Trophoblast cell (in vitro differentiated cells and primary cell): ENCODE measurements at regions not wholly inside any gene's neighbourhood (a gene's known extent, or its start where the extent isn't known, plus 50 kb on each side); places are given as distances from the start of the nearest gene placed in this dataset.

Experiments used
- DNase-seq, 2 donors: peaks; one replicate each; pipeline ENCODE4 v3.0.0-alpha.2; 2016
- H2AFZ ChIP-seq: 2 replicates; pipeline ENCODE4 v1.6.1; 2013; ENCODE audit warnings: low read length, moderate library complexity, mild to moderate bottlenecking; ENCODE audit not compliant: insufficient read depth, poor library complexity
- H2AK5ac ChIP-seq: 2 replicates; pipeline ENCODE4 v1.6.1; 2013; ENCODE audit warnings: mild to moderate bottlenecking, low read length
- H2BK120ac ChIP-seq: 2 replicates; pipeline ENCODE4 v1.6.1; 2013; ENCODE audit warnings: low read length, mild to moderate bottlenecking, moderate library complexity; ENCODE audit not compliant: insufficient read depth, poor library complexity
- H2BK12ac ChIP-seq: 2 replicates; pipeline ENCODE4 v1.6.1; 2013; ENCODE audit warnings: mild to moderate bottlenecking, low read length, moderate library complexity
- H2BK5ac ChIP-seq: 2 replicates; pipeline ENCODE4 v1.6.1; 2013; ENCODE audit warnings: low read length, low read depth, moderate library complexity, mild to moderate bottlenecking; ENCODE audit not compliant: poor library complexity
- H3K14ac ChIP-seq: 2 replicates; pipeline ENCODE4 v1.6.1; 2013; ENCODE audit warnings: mild to moderate bottlenecking, low read length
- H3K18ac ChIP-seq: 2 replicates; pipeline ENCODE4 v1.6.1; 2013; ENCODE audit warnings: mild to moderate bottlenecking, low read length
- H3K23ac ChIP-seq: 2 replicates; pipeline ENCODE4 v1.6.1; 2013; ENCODE audit warnings: low read length
- H3K27ac ChIP-seq: 2 replicates; pipeline ENCODE4 v1.5.1; 2013; ENCODE audit warnings: low read depth, mild to moderate bottlenecking, inconsistent platforms, low read length, moderate library complexity
- H3K27me3 ChIP-seq: 2 replicates; pipeline ENCODE4 v1.6.1; 2013; ENCODE audit warnings: inconsistent platforms, mild to moderate bottlenecking, low read length, moderate library complexity; ENCODE audit not compliant: insufficient read depth
- H3K36me3 ChIP-seq, 2 experiments: 1 replicate in 1 of 2; 2 replicates in 1 of 2; pipeline ENCODE4 v1.6.1; 2013; ENCODE audit warnings: low read length in 2 of 2, mild to moderate bottlenecking in 2 of 2, moderate library complexity in 1 of 2; ENCODE audit not compliant: insufficient read depth in 2 of 2, control insufficient read depth in 1 of 2
- H3K4ac ChIP-seq: 2 replicates; pipeline ENCODE4 v1.6.1; 2013; ENCODE audit warnings: low read depth, mild to moderate bottlenecking, low read length, moderate library complexity
- H3K4me1 ChIP-seq, 2 experiments: 1 replicate in 1 of 2; 2 replicates in 1 of 2; pipeline ENCODE4 v1.6.1; 2013; ENCODE audit warnings: low read length in 2 of 2, mild to moderate bottlenecking in 2 of 2, moderate library complexity in 1 of 2; ENCODE audit not compliant: insufficient read depth in 2 of 2, control insufficient read depth in 1 of 2
- H3K4me2 ChIP-seq: 2 replicates; pipeline ENCODE4 v1.6.1; 2013; ENCODE audit warnings: inconsistent platforms, mild to moderate bottlenecking, low read length, moderate library complexity
- H3K4me3 ChIP-seq: 2 replicates; pipeline ENCODE4 v1.5.1; 2013; ENCODE audit warnings: mild to moderate bottlenecking, low read depth, low read length, inconsistent platforms
- H3K79me1 ChIP-seq: one replicate; pipeline ENCODE4 v1.6.1; 2013; ENCODE audit warnings: low read length
- H3K79me2 ChIP-seq: 2 replicates; pipeline ENCODE4 v1.6.1; 2013; ENCODE audit warnings: low read length, mild to moderate bottlenecking; ENCODE audit not compliant: control insufficient read depth, insufficient read depth, poor library complexity
- H3K9ac ChIP-seq: 2 replicates; pipeline ENCODE4 v1.6.1; 2013; ENCODE audit warnings: mild to moderate bottlenecking, low read length
- H3K9me3 ChIP-seq: 2 replicates; pipeline ENCODE4 v1.6.1; 2013; ENCODE audit warnings: low read depth, mild to moderate bottlenecking, control low read depth, inconsistent platforms, low read length; ENCODE audit not compliant: insufficient read depth
- H4K12ac ChIP-seq: 2 replicates; pipeline ENCODE4 v1.6.1; 2013; ENCODE audit warnings: low read depth, mild to moderate bottlenecking, low read length, moderate library complexity
- H4K8ac ChIP-seq: 2 replicates; pipeline ENCODE4 v1.6.1; 2013; ENCODE audit warnings: low read depth, mild to moderate bottlenecking, low read length, moderate library complexity
- H4K91ac ChIP-seq: one replicate; pipeline ENCODE4 v1.6.1; 2013; ENCODE audit warnings: low read depth, mild to moderate bottlenecking, low read length, moderate library complexity
- WGBS: extraction: QIAGEN DNeasy Blood & Tissue Kit; methylation state at CpG from one replicate; pipeline ENCODE4 v1.1.7; 2013; ENCODE audit warnings: missing lambda C conversion rate; ENCODE audit not compliant: insufficient read length, insufficient coverage; ENCODE audit errors: extremely low coverage; 5-methylcytosine and 5-hydroxymethylcytosine counted together

GRCh38 chr11:93933230-93933629, 82.8 kb upstream of the VSTM5 start:
- H3K4me1 ChIP-seq: no peaks in the 10 kb centered on the region
- no peak for DNase-seq
- H3K4me3 ChIP-seq: no peak overlapping the region
- no peaks in the 10 kb centered on the region for H3K36me3 ChIP-seq
- H3K4me2 ChIP-seq: no peak overlapping the region
- no peaks in the 10 kb centered on the region for H3K9me3 ChIP-seq
- no peak overlapping the region for H3K18ac ChIP-seq
- no peak overlapping the region for H4K12ac ChIP-seq
- H2AK5ac ChIP-seq: no peak overlapping the region
- no peaks in the 10 kb centered on the region for H3K27me3 ChIP-seq
- H2BK5ac ChIP-seq: no peak overlapping the region
- no peak overlapping the region for H2AFZ ChIP-seq
- H3K23ac ChIP-seq: no peak overlapping the region
- H2BK12ac ChIP-seq: no peak overlapping the region
- no CpG with 5 or more reads among the region's 3 CpGs for WGBS
- no peaks in the 10 kb centered on the region for H3K79me2 ChIP-seq
- no peak overlapping the region for H2BK120ac ChIP-seq
- no peak overlapping the region for H3K27ac ChIP-seq
- H4K91ac ChIP-seq: no peak overlapping the region
- no peak overlapping the region for H3K9ac ChIP-seq
- H3K79me1 ChIP-seq: no peaks in the 10 kb centered on the region
- no peak overlapping the region for H3K4ac ChIP-seq
- H3K14ac ChIP-seq: no peak overlapping the region
- no peak overlapping the region for H4K8ac ChIP-seq

GRCh38 chr11:93935826-93936225, 85.3 kb upstream of the HEPHL1 start:
- Histone ChIP-seq H3K23ac (no peak overlapping the region), H3K4me1 (no peaks in the 10 kb centered on the region), H3K4me3 (no peak overlapping the region), H4K8ac (no peak overlapping the region), H3K79me1 (no peaks in the 10 kb centered on the region), H3K79me2 (no peaks in the 10 kb centered on the region), H3K4ac (no peak overlapping the region), H4K12ac (no peak overlapping the region), H3K27ac (no peak overlapping the region), H2AFZ (no peak overlapping the region), H2BK5ac (no peak overlapping the region), H2BK12ac (no peak overlapping the region), H3K18ac (no peak overlapping the region), H2BK120ac (no peak overlapping the region), H3K36me3 (no peaks in the 10 kb centered on the region), H3K14ac (no peak overlapping the region), H2AK5ac (no peak overlapping the region), H3K4me2 (no peak overlapping the region), H4K91ac (no peak overlapping the region), H3K27me3 (no peaks in the 10 kb centered on the region), H3K9me3 (no peaks in the 10 kb centered on the region), H3K9ac (no peak overlapping the region)
- no peak for DNase-seq
- WGBS: no CpG with 5 or more reads among the region's 5 CpGs

GRCh38 chr11:93936460-93936859, 84.7 kb upstream of the HEPHL1 start:
- H2BK5ac ChIP-seq: no peak overlapping the region
- H3K4me1 ChIP-seq: no peaks in the 10 kb centered on the region
- no peak overlapping the region for H2AFZ ChIP-seq
- no peak overlapping the region for H4K91ac ChIP-seq
- H4K8ac ChIP-seq: no peak overlapping the region
- no peak overlapping the region for H3K23ac ChIP-seq
- no peaks in the 10 kb centered on the region for H3K79me2 ChIP-seq
- H3K36me3 ChIP-seq: no peaks in the 10 kb centered on the region
- H3K4me2 ChIP-seq: no peak overlapping the region
- H2AK5ac ChIP-seq: no peak overlapping the region
- H4K12ac ChIP-seq: no peak overlapping the region
- DNase-seq: no peak
- no peaks in the 10 kb centered on the region for H3K79me1 ChIP-seq
- H2BK120ac ChIP-seq: no peak overlapping the region
- H3K9me3 ChIP-seq: no peaks in the 10 kb centered on the region
- no peak overlapping the region for H3K4me3 ChIP-seq
- H3K18ac ChIP-seq: no peak overlapping the region
- H3K27ac ChIP-seq: no peak overlapping the region
- H3K14ac ChIP-seq: no peak overlapping the region
- H2BK12ac ChIP-seq: no peak overlapping the region
- H3K4ac ChIP-seq: no peak overlapping the region
- H3K9ac ChIP-seq: no peak overlapping the region
- no peaks in the 10 kb centered on the region for H3K27me3 ChIP-seq
- no CpG with 5 or more reads among the region's 3 CpGs for WGBS

- Histone ChIP-seq H4K12ac (no peak overlapping the region), H3K14ac (no peak overlapping the region), H2BK5ac (no peak overlapping the region), H3K4ac (no peak overlapping the region), H3K79me1 (no peaks in the 10 kb centered on the region), H3K79me2 (no peaks in the 10 kb centered on the region), H2BK120ac (no peak overlapping the region), H4K8ac (no peak overlapping the region), H3K4me2 (no peak overlapping the region), H2AK5ac (no peak overlapping the region), H2BK12ac (no peak overlapping the region), H3K27me3 (no peaks in the 10 kb centered on the region), H4K91ac (no peak overlapping the region), H3K4me1 (no peaks in the 10 kb centered on the region), H3K36me3 (no peaks in the 10 kb centered on the region), H3K4me3 (no peak overlapping the region), H3K9me3 (no peaks in the 10 kb centered on the region), H3K27ac (no peak overlapping the region), H3K9ac (no peak overlapping the region), H3K18ac (no peak overlapping the region), H3K23ac (no peak overlapping the region), H2AFZ (no peak overlapping the region)
- WGBS: no CpG with 5 or more reads among the region's 5 CpGs
- no peak for DNase-seq
Observed at GRCh38 chr11:93939084-93939760, 81.9 kb upstream of the HEPHL1 start.
